Keratinocyte (primary cell): ENCODE measurements at regions not wholly inside any gene's neighbourhood (a gene's known extent, or its start where the extent isn't known, plus 50 kb on each side); places are given as distances from the start of the nearest gene placed in this dataset.

Experiments
- DNase-seq: peaks from one replicate; pipeline ENCODE4 v3.0.0-alpha.2; 2011; ENCODE audit warnings: low read depth, missing footprints, low spot score
- FAIRE-seq: peaks from 2 replicates; lab custom pipeline; 2011; peaks lifted over from hg19 to GRCh38; lab: Jason Lieb, UNC
- H2AFZ ChIP-seq: 2 replicates; pipeline ENCODE4 v1.6.0; 2012; ENCODE audit warnings: low read length, control low read depth, inconsistent platforms; ENCODE audit not compliant: control insufficient read depth
- H3K27ac ChIP-seq: 2 replicates; pipeline ENCODE4 v1.5.1; 2011; ENCODE audit warnings: low read length; ENCODE audit not compliant: control insufficient read depth, insufficient read depth
- H3K27me3 ChIP-seq: 3 replicates; pipeline ENCODE4 v1.6.0; 2011; ENCODE audit warnings: low read length; ENCODE audit not compliant: control insufficient read depth, insufficient read depth; ENCODE audit errors: extremely low read depth
- H3K36me3 ChIP-seq, 2 experiments: 2 replicates in 1 of 2; 3 replicates in 1 of 2; pipeline ENCODE4 v1.5.1; 2011; ENCODE audit warnings: low read length in 2 of 2, mild to moderate bottlenecking in 1 of 2; ENCODE audit not compliant: control insufficient read depth in 2 of 2, insufficient read depth in 2 of 2; ENCODE audit errors: extremely low read depth in 1 of 2
- H3K4me1 ChIP-seq: 3 replicates; pipeline ENCODE4 v1.5.1; 2011; ENCODE audit warnings: low read length; ENCODE audit not compliant: control insufficient read depth, insufficient read depth; ENCODE audit errors: extremely low read depth
- H3K4me2 ChIP-seq: 3 replicates; pipeline ENCODE4 v1.6.0; 2011; ENCODE audit warnings: low read depth, low read length; ENCODE audit not compliant: control insufficient read depth, insufficient read depth; ENCODE audit errors: extremely low read depth
- H3K4me3 ChIP-seq, 3 experiments: fragments of 200-600 bp in 1 of 3; sonication (generic) in 1 of 3; 2 replicates in 2 of 3; 3 replicates in 1 of 3; pipeline ENCODE4 v1.5.1; 2011 to 2016; ENCODE audit warnings: low read length in 3 of 3, mild to moderate bottlenecking in 3 of 3, control low read depth in 2 of 3, inconsistent platforms in 1 of 3, low read depth in 1 of 3, mixed read lengths in 1 of 3, mixed run types in 1 of 3, moderate library complexity in 1 of 3; ENCODE audit not compliant: control insufficient read depth in 2 of 3, insufficient read depth in 2 of 3; ENCODE audit errors: extremely low read depth in 1 of 3
- H3K79me2 ChIP-seq: 2 replicates; pipeline ENCODE4 v1.6.0; 2012; ENCODE audit warnings: low read length; ENCODE audit not compliant: control insufficient read depth, insufficient read depth
- H3K9ac ChIP-seq: 3 replicates; pipeline ENCODE4 v1.6.0; 2011; ENCODE audit warnings: low read length; ENCODE audit not compliant: control insufficient read depth, insufficient read depth; ENCODE audit errors: extremely low read depth
- H3K9me1 ChIP-seq: 3 replicates; pipeline ENCODE4 v1.6.0; 2011; ENCODE audit warnings: low read length; ENCODE audit not compliant: control insufficient read depth, insufficient read depth; ENCODE audit errors: extremely low read depth
- H3K9me3 ChIP-seq: 2 replicates; pipeline ENCODE4 v1.5.1; 2012; ENCODE audit warnings: low read depth, low read length; ENCODE audit not compliant: control insufficient read depth
- H4K20me1 ChIP-seq: 3 replicates; pipeline ENCODE4 v1.6.0; 2011; ENCODE audit warnings: low read length; ENCODE audit not compliant: control insufficient read depth, insufficient read depth; ENCODE audit errors: extremely low read depth
- CTCF ChIP-seq, 3 experiments: IDR thresholded peaks in 1 of 3; conservative IDR thresholded peaks in 1 of 3; optimal IDR thresholded peaks in 1 of 3; 2 replicates in 2 of 3; 3 replicates in 1 of 3; pipeline versions ENCODE3 to v1.5.1; 2011; ENCODE audit warnings: low read length in 3 of 3, mild to moderate bottlenecking in 3 of 3, moderate library complexity in 2 of 3, control low read depth in 1 of 3, inconsistent platforms in 1 of 3; ENCODE audit not compliant: insufficient read depth in 2 of 3; ENCODE audit errors: extremely low read depth in 1 of 3
- EZH2 ChIP-seq: IDR thresholded peaks from one replicate; pipeline ENCODE4 v1.6.1; 2012; ENCODE audit warnings: inconsistent platforms, mild to moderate bottlenecking, low read length, moderate library complexity
- dilution Hi-C: fragments of 300-500 bp; cut with MboI; formaldehyde crosslinking; loops from one replicate; pipeline ENCODE4 v1.7.0; 2020; ENCODE audit warnings: low sequenced_read_pairs; ENCODE audit not compliant: extremely low pct_ligation_motif_present

- Histone ChIP-seq H3K27ac (no peak overlapping the region), H3K27me3 (no peaks in the 10 kb centered on the region), H3K4me1 (peaks cover 43% of the 10 kb centered on the region), H3K4me3 (no peak overlapping the region), H3K9me1 (no peaks in the 10 kb centered on the region), H3K79me2 (no peaks in the 10 kb centered on the region), H4K20me1 (no peaks in the 10 kb centered on the region), H3K36me3 (no peaks in the 10 kb centered on the region), H3K9me3 (no peaks in the 10 kb centered on the region), H3K9ac (no peak overlapping the region), H2AFZ (no peak overlapping the region), H3K4me2 (no peak overlapping the region)
- TF ChIP-seq EZH2 (no peak), CTCF (optimal IDR thresholded peaks at IDR 0.05 in 1 of 3, IDR thresholded peaks at IDR 0.05 in 1 of 3, conservative IDR thresholded peaks at IDR 0.05 in 1 of 3; ENCODE audit: extremely low read depth in 1 of 3, insufficient read depth in 2 of 3, low read length in 3 of 3) (no peak)
- dilution Hi-C loops: no loop called here
- DNase-seq: no peak
- peak; percentile 49 for FAIRE-seq
Measured at GRCh38 chr2:226424971-226425370, 374.6 kb downstream of the IRS1 start.

GRCh38 chr2:226423498-226423960 lies 376.1 kb downstream of the IRS1 start:
- H3K9ac ChIP-seq: no peak overlapping the region
- no peaks in the 10 kb centered on the region for H3K9me1 ChIP-seq
- no peaks in the 10 kb centered on the region for H3K9me3 ChIP-seq
- H4K20me1 ChIP-seq: no peaks in the 10 kb centered on the region
- H2AFZ ChIP-seq: no peak overlapping the region
- no peak for TF ChIP-seq EZH2
- FAIRE-seq (peak; percentile 65), DNase-seq (no peak)
- no peak overlapping the region for H3K4me3 ChIP-seq
- dilution Hi-C loops: no loop called here
- H3K27ac ChIP-seq: no peak overlapping the region
- no peaks in the 10 kb centered on the region for H3K36me3 ChIP-seq
- no peak overlapping the region for H3K4me2 ChIP-seq
- H3K79me2 ChIP-seq: no peaks in the 10 kb centered on the region
- no peaks in the 10 kb centered on the region for H3K27me3 ChIP-seq
- H3K4me1 ChIP-seq: peaks cover 43% of the 10 kb centered on the region

GRCh38 chr2:226420646-226421045 lies 379.0 kb downstream of the IRS1 start:
- Histone ChIP-seq H3K27me3 (no peaks in the 10 kb centered on the region), H3K79me2 (no peaks in the 10 kb centered on the region), H3K36me3 (no peaks in the 10 kb centered on the region), H3K4me3 (no peak overlapping the region), H3K4me2 (no peak overlapping the region), H3K4me1 (peaks cover 21% of the 10 kb centered on the region), H3K27ac (no peak overlapping the region), H2AFZ (no peak overlapping the region), H3K9ac (no peak overlapping the region), H4K20me1 (no peaks in the 10 kb centered on the region), H3K9me3 (no peaks in the 10 kb centered on the region), H3K9me1 (no peaks in the 10 kb centered on the region)
- DNase-seq (no peak), FAIRE-seq (no peak)
- dilution Hi-C loops: no loop called here
- TF ChIP-seq EZH2 (no peak), CTCF (optimal IDR thresholded peaks at IDR 0.05 in 1 of 3, IDR thresholded peaks at IDR 0.05 in 1 of 3, conservative IDR thresholded peaks at IDR 0.05 in 1 of 3; ENCODE audit: extremely low read depth in 1 of 3, insufficient read depth in 2 of 3, low read length in 3 of 3) (no peak)
